CD4-positive, CD25-positive, alpha-beta regulatory T cell (primary cell): ENCODE measurements at regions not wholly inside any gene's neighbourhood (a gene's known extent, or its start where the extent isn't known, plus 50 kb on each side); places are given as distances from the start of the nearest gene placed in this dataset.

Experiments used
- ATAC-seq, 2 donors: fragments of 150-1000 bp; cut with Tn5 transposase; one replicate each; pipeline ENCODE4 v1.10.0; 2021; ENCODE audit warnings: low read depth in 2 of 2, moderate number of reproducible peaks in 2 of 2, moderate library complexity in 1 of 2
- DNase-seq, 3 donors: peaks; one replicate each; pipeline versions ENCODE4 v3.0.0 to v3.0.0-alpha.2; 2012 to 2022; ENCODE audit warnings: mixed read lengths in 1 of 3
- H3K27ac ChIP-seq: one replicate; pipeline ENCODE4 v1.7.0; 2013; ENCODE audit warnings: mild to moderate bottlenecking, low read length; ENCODE audit not compliant: insufficient read depth, poor library complexity, severe bottlenecking
- H3K27me3 ChIP-seq: one replicate; pipeline ENCODE4 v1.7.0; 2013; ENCODE audit warnings: low read length; ENCODE audit not compliant: control insufficient read depth, insufficient read depth
- H3K36me3 ChIP-seq: one replicate; pipeline ENCODE4 v1.7.0; 2013; ENCODE audit warnings: mild to moderate bottlenecking, low read length, moderate library complexity; ENCODE audit not compliant: control insufficient read depth, insufficient read depth
- H3K4me1 ChIP-seq: 2 replicates; pipeline ENCODE4 v1.7.0; 2013; ENCODE audit warnings: mild to moderate bottlenecking, low read length; ENCODE audit not compliant: insufficient read depth, control insufficient read depth, poor library complexity, severe bottlenecking
- H3K4me3 ChIP-seq: one replicate; pipeline ENCODE4 v1.7.0; 2013; ENCODE audit warnings: low read depth, mild to moderate bottlenecking, low read length, moderate library complexity
- H3K9me3 ChIP-seq, 2 experiments: 1 replicate in 1 of 2; 2 replicates in 1 of 2; pipeline ENCODE4 v1.7.0; 2013; ENCODE audit warnings: low read length in 2 of 2, mild to moderate bottlenecking in 1 of 2, moderate library complexity in 1 of 2; ENCODE audit not compliant: control insufficient read depth in 2 of 2
- H3K27ac Mint-ChIP-seq, 3 donors: one replicate each; pipeline ENCODE4 v1.8.0; 2020 to 2022; ENCODE audit warnings: mild to moderate bottlenecking in 3 of 3, mixed read lengths in 3 of 3, moderate library complexity in 2 of 3
- H3K27me3 Mint-ChIP-seq: one replicate; pipeline ENCODE4 v1.8.0; 2022; ENCODE audit warnings: mild to moderate bottlenecking, mixed read lengths
- H3K36me3 Mint-ChIP-seq: one replicate; pipeline ENCODE4 v1.8.0; 2020; ENCODE audit warnings: mixed read lengths
- H3K4me1 Mint-ChIP-seq, 4 donors: one replicate each; pipeline ENCODE4 v1.8.0; 2020 to 2022; ENCODE audit warnings: mixed read lengths in 4 of 4, mild to moderate bottlenecking in 1 of 4
- H3K4me3 Mint-ChIP-seq, 4 donors: one replicate each; pipeline ENCODE4 v1.8.0; 2020 to 2022; ENCODE audit warnings: mild to moderate bottlenecking in 4 of 4, mixed read lengths in 4 of 4, moderate library complexity in 3 of 4
- H3K9me3 Mint-ChIP-seq, 7 donors: one replicate each; pipeline ENCODE4 v1.8.0; 2020 to 2022; ENCODE audit warnings: mixed read lengths in 7 of 7, mild to moderate bottlenecking in 3 of 7, moderate library complexity in 2 of 7

GRCh38 chr2:235334179-235334578, 159.7 kb upstream of the AGAP1 start:
- no peak overlapping the region for H3K4me3 ChIP-seq
- Mint-ChIP-seq H3K27ac (no peak overlapping the region), H3K27me3 (peaks cover 10% of the 10 kb centered on the region), H3K4me1 (no peaks in the 10 kb centered on the region), H3K4me3 (no peak overlapping the region), H3K9me3 (peaks cover 0 to 13% (median 6%) of the 10 kb centered on the region in 7 donors), H3K36me3 (no peaks in the 10 kb centered on the region)
- no peaks in the 10 kb centered on the region for H3K36me3 ChIP-seq
- H3K27me3 ChIP-seq: no peaks in the 10 kb centered on the region
- H3K9me3 ChIP-seq: no peaks in the 10 kb centered on the region
- H3K27ac ChIP-seq: no peak overlapping the region
- H3K4me1 ChIP-seq: no peaks in the 10 kb centered on the region
- ATAC-seq (no peak), DNase-seq (no peak)

- no peaks in the 10 kb centered on the region for H3K36me3 ChIP-seq
- H3K36me3 Mint-ChIP-seq: no peaks in the 10 kb centered on the region
- H3K27me3 ChIP-seq: no peaks in the 10 kb centered on the region
- H3K27ac ChIP-seq: no peak overlapping the region
- DNase-seq: no peak
- peaks cover 0 to 7% (median 2%) of the 10 kb centered on the region in 7 donors for H3K9me3 Mint-ChIP-seq
- no peak overlapping the region for H3K27ac Mint-ChIP-seq
- H3K4me1 ChIP-seq: no peaks in the 10 kb centered on the region
- no peak overlapping the region for H3K4me3 ChIP-seq
- no peaks in the 10 kb centered on the region for H3K4me1 Mint-ChIP-seq
- H3K9me3 ChIP-seq: no peaks in the 10 kb centered on the region
- ATAC-seq: no peak
- no peaks in the 10 kb centered on the region for H3K27me3 Mint-ChIP-seq
- no peak overlapping the region for H3K4me3 Mint-ChIP-seq
Measured at GRCh38 chr2:235343156-235343774, 150.6 kb upstream of the AGAP1 start.

- no peak for ATAC-seq
- Histone ChIP-seq H3K27me3 (no peaks in the 10 kb centered on the region), H3K9me3 (no peaks in the 10 kb centered on the region), H3K4me3 (no peak overlapping the region), H3K27ac (no peak overlapping the region), H3K36me3 (no peaks in the 10 kb centered on the region), H3K4me1 (no peaks in the 10 kb centered on the region)
- Mint-ChIP-seq H3K27me3 (no peaks in the 10 kb centered on the region), H3K36me3 (no peaks in the 10 kb centered on the region), H3K9me3 (peaks cover 0 to 6% (median 0%) of the 10 kb centered on the region in 7 donors), H3K27ac (no peak overlapping the region), H3K4me1 (no peaks in the 10 kb centered on the region), H3K4me3 (no peak overlapping the region)
- DNase-seq: no peak
Measured at GRCh38 chr2:235343869-235344268, 150.0 kb upstream of the AGAP1 start.

- DNase-seq: no peak
- no peaks in the 10 kb centered on the region for H3K36me3 Mint-ChIP-seq
Measured at GRCh38 chr2:235345745-235346144, 148.1 kb upstream of the AGAP1 start.

DNA sequence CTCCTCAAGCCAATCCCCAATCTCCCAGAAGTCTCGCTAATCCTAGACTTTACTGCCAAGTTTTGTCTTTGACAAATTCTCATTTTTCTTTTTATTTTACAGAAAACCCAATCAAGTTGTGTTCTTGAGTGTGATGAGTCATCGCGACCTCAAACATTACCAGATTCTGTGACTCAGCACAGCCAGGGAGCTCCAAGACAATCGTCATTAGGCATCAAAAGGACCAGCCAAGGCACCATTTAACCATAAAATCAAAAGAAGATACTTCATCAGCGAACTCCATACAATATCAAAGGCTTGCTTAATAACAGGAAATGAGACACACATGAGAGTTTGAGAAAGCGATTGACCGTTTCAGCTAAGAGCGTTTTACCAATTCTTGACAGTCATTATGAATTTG, 146.2 kb upstream of the AGAP1 start:
- Mint-ChIP-seq H3K27me3 (no peaks in the 10 kb centered on the region), H3K9me3 (peaks cover 0 to 6% (median 0%) of the 10 kb centered on the region in 7 donors), H3K36me3 (no peaks in the 10 kb centered on the region), H3K4me1 (no peaks in the 10 kb centered on the region), H3K27ac (no peak overlapping the region), H3K4me3 (no peak overlapping the region)
- Histone ChIP-seq H3K4me1 (no peaks in the 10 kb centered on the region), H3K9me3 (no peaks in the 10 kb centered on the region), H3K4me3 (no peak overlapping the region), H3K27ac (no peak overlapping the region), H3K36me3 (no peaks in the 10 kb centered on the region), H3K27me3 (no peaks in the 10 kb centered on the region)
- ATAC-seq (no peak), DNase-seq (no peak)

More at GRCh38 chr2:235345745-235346144, 148.1 kb upstream of the AGAP1 start:
- H3K4me3 Mint-ChIP-seq: no peak overlapping the region
- H3K27ac ChIP-seq: no peak overlapping the region
- H3K27me3 ChIP-seq: no peaks in the 10 kb centered on the region
- H3K36me3 ChIP-seq: no peaks in the 10 kb centered on the region
- H3K4me1 ChIP-seq: no peaks in the 10 kb centered on the region
- no peaks in the 10 kb centered on the region for H3K9me3 ChIP-seq
- no peaks in the 10 kb centered on the region for H3K4me1 Mint-ChIP-seq
- H3K9me3 Mint-ChIP-seq: peaks cover 0 to 6% (median 0%) of the 10 kb centered on the region in 7 donors
- no peak overlapping the region for H3K4me3 ChIP-seq
- H3K27ac Mint-ChIP-seq: no peak overlapping the region
- no peak for ATAC-seq
- no peaks in the 10 kb centered on the region for H3K27me3 Mint-ChIP-seq

- Histone ChIP-seq H3K4me1 (no peaks in the 10 kb centered on the region), H3K27me3 (no peaks in the 10 kb centered on the region), H3K27ac (no peak overlapping the region), H3K4me3 (no peak overlapping the region), H3K36me3 (no peaks in the 10 kb centered on the region), H3K9me3 (no peaks in the 10 kb centered on the region)
- Mint-ChIP-seq H3K4me3 (no peak overlapping the region), H3K9me3 (peaks cover 0 to 6% (median 0%) of the 10 kb centered on the region in 7 donors), H3K27me3 (peaks cover under 1% of the 10 kb centered on the region), H3K27ac (no peak overlapping the region), H3K4me1 (no peaks in the 10 kb centered on the region), H3K36me3 (no peaks in the 10 kb centered on the region)
- no peak for DNase-seq
- ATAC-seq: no peak
Measured at GRCh38 chr2:235348329-235348728, 145.5 kb upstream of the AGAP1 start.

DNA sequence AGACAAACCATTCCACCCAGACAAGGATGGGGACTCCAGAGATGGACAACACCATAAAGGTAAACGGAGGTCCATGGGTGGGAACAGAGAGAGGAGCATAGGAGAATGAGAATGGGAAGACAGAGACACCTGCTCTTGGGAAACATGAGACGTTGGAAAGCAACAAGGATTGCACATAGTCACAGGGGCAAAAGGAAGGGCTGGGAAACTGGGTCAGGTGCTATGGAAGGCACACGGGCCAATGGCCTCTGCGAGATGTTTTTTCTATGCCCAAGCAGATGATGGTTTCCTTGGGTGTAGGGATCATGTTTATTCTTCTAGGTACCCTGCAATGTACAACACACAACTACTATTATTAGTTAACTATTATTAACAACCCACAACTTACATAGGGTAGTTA, 143.6 kb upstream of the AGAP1 start:
- no peaks in the 10 kb centered on the region for H3K36me3 Mint-ChIP-seq
- H3K9me3 Mint-ChIP-seq: peaks cover 0 to 6% (median 0%) of the 10 kb centered on the region in 7 donors
- Histone ChIP-seq H3K27ac (no peak overlapping the region), H3K4me3 (no peak overlapping the region), H3K27me3 (no peaks in the 10 kb centered on the region), H3K9me3 (no peaks in the 10 kb centered on the region), H3K36me3 (no peaks in the 10 kb centered on the region), H3K4me1 (no peaks in the 10 kb centered on the region)
- no peak overlapping the region for H3K27ac Mint-ChIP-seq
- DNase-seq (no peak), ATAC-seq (no peak)
- H3K27me3 Mint-ChIP-seq: peaks cover 5% of the 10 kb centered on the region
- H3K4me1 Mint-ChIP-seq: no peaks in the 10 kb centered on the region
- H3K4me3 Mint-ChIP-seq: no peak overlapping the region

GRCh38 chr2:235352541-235352940, 141.3 kb upstream of the AGAP1 start:
- ATAC-seq: no peak
- H3K27me3 Mint-ChIP-seq: peaks cover 9% of the 10 kb centered on the region

More at GRCh38 chr2:235352541-235352940, 141.3 kb upstream of the AGAP1 start:
- no peaks in the 10 kb centered on the region for H3K4me1 ChIP-seq
- Mint-ChIP-seq H3K4me3 (no peak overlapping the region), H3K27ac (no peak overlapping the region), H3K9me3 (peaks cover 0 to 3% (median 0%) of the 10 kb centered on the region in 7 donors), H3K4me1 (no peaks in the 10 kb centered on the region), H3K36me3 (no peaks in the 10 kb centered on the region)
- no peak for DNase-seq
- H3K27me3 ChIP-seq: no peaks in the 10 kb centered on the region
- no peaks in the 10 kb centered on the region for H3K9me3 ChIP-seq
- H3K27ac ChIP-seq: no peak overlapping the region
- no peak overlapping the region for H3K4me3 ChIP-seq
- no peaks in the 10 kb centered on the region for H3K36me3 ChIP-seq
